GM18868 (cell line): ENCODE measurements at regions not wholly inside any gene's neighbourhood (a gene's known extent, or its start where the extent isn't known, plus 50 kb on each side); places are given as distances from the start of the nearest gene placed in this dataset.

Experiments used
- ATAC-seq: cut with Tn5 transposase; IDR thresholded peaks from one replicate; pipeline ENCODE4 v1.9.1; 2021; ENCODE audit warnings: mild to moderate bottlenecking, moderate library complexity; ENCODE audit not compliant: unreplicated experiment

- ATAC-seq = no peak
Observed at GRCh38 chrX:21056622-21057021, 317.6 kb upstream of the CNKSR2 start.

DNA sequence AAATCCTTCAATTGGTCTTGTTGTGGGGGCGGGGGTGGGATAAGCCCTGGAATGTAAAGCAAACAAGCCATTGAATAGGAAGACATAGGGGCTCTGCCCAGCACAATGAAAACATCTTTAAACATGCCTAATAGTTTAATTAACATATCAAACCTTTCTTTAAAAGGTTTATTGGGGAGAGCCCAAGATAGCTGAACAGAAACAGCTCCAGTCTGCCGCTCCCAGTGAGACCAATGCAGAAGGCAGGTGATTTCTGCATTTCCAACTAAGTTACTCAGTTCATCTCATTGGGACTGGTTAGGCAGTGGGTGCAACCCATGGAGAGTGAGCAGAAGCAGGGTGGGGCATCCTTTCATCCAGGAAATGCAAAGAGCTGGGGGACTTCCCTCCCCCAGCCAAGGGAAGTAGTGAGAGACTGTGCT is 327.2 kb upstream of the CNKSR2 start:
- ATAC-seq = no peak

DNA sequence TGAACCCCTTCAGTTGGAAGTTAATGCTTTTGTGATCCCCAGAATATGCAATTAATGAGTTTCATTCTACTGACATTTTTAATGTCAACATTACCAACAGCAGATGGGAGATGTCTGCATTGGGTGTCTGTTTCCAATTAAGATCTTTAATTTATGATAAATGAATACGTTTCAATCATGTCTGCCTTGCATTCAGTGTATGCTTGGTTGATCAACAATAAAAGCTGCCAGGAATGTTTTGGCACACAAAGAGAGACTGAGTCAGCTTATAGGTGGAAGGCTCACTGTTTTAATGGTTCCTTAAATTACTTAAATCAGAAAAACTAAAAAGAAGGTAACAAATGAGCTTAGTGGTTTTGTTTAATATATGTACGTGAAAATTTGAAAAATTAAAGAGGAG is 359.9 kb upstream of the CNKSR2 start:
- ATAC-seq = no peak

DNA sequence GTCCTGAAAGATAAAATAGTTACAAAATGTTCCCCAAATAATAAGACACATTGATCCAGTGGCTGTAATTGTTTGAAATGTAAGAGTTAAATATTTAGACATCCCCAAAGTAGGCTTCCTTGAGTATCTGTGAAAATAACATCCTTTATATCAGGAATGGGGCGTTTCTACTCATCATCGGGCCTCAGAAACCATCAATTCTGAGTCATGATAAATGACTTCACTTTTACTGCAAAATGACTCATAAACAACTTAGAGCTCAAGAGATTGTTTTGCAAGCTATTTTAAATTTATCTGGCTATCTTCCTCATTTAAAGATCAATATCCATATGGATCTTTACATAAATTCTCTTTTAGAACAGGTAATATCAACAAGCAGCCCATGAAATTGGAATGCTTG is 369.4 kb upstream of the CNKSR2 start:
- ATAC-seq = no peak

- ATAC-seq = no peak
Observed at GRCh38 chrX:20995829-20996228, 378.4 kb upstream of the CNKSR2 start.

GRCh38 chrX:20989361-20989760 is 384.9 kb upstream of the CNKSR2 start:
- ATAC-seq = no peak

GRCh38 chrX:20988804-20989203 is 385.4 kb upstream of the CNKSR2 start:
- ATAC-seq = no peak

- no peak for ATAC-seq
Observed at GRCh38 chrX:20988118-20988517, 386.1 kb upstream of the CNKSR2 start.

DNA sequence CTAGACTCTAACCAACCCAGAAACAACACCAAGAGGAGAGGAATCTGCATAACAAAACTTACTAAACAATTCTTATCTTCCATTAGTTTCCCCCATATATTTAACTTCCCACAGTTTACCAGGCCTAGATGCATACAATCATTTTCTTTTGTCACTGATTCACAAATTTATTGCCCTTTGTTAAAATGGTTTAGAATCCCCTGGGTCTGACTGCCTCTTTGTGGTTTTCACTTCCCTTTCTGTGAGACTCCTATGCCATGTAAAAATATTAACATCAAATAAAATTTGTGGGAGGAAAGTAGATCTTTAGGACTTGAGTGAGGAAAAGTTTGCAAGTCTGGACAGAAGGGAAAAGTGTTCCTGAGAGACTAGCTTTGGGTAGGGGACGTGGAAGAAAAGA is 393.8 kb upstream of the CNKSR2 start:
- ATAC-seq = no peak

- ATAC-seq = no peak
Observed at GRCh38 chrX:20974326-20974725, 399.9 kb upstream of the CNKSR2 start.

DNA sequence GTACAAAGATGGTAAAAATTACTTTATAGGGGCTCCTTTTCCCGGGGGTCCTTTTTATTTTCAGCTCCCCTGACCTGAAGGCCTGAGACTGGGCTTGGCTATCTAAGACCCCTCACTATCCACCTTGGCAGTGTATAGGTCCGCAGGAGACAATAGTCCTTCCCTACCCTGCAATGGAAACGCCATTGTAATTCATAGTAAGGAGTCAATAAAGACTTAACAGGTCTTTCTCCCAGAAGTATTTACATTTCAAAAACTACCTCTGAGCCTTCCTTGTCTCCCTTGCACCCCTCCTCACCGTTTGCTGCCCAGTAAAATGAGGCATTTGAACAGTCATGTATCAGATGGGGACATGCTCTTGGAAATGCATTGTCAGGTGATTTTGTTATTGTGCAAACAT is 401.2 kb upstream of the CNKSR2 start:
- ATAC-seq = no peak

DNA sequence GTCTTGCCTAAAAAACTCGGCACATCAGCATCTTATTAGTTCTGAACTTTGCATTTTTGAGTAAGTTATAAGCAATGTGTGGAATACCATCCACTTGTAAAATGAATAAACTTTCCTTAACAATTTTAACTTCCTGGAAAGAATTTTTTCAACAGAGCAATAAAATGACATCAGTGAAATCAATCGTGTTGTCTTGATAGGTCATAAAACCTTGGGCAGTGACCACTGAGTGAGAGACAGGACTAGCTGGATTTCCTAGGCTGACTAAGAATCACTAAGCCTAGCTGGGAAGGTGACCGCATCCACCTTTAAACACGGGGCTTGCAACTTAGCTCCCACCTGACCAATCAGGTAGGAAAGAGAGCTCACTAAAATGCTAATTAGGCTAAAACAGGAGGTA is 403.0 kb upstream of the CNKSR2 start:
- no peak for ATAC-seq

- no peak for ATAC-seq
Observed at GRCh38 chrX:20969565-20969964, 404.7 kb upstream of the CNKSR2 start.

DNA sequence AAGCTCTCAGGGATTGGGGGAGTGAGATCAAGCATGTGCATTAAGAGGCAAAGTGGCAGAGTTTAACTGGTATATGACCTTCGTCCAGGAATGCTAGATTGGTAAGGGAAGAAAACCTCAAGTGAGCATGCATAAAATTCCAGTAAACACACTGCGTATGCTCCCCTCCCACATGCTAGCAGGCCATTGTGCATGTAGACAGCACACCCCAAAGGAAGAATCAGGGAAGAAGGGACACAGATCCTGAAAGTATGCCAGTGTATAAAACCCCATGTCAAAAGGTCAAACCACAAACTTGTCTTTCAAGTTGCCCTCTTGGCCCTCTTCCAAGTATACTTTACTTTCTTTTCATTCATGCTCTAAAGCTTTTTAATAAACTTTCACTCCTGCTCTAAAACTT is 405.2 kb upstream of the CNKSR2 start:
- ATAC-seq = no peak

- no peak for ATAC-seq
Observed at GRCh38 chrX:20967725-20968124, 406.5 kb upstream of the CNKSR2 start.

- ATAC-seq = no peak
Observed at GRCh38 chrX:20965270-20966044, 408.8 kb upstream of the CNKSR2 start.

DNA sequence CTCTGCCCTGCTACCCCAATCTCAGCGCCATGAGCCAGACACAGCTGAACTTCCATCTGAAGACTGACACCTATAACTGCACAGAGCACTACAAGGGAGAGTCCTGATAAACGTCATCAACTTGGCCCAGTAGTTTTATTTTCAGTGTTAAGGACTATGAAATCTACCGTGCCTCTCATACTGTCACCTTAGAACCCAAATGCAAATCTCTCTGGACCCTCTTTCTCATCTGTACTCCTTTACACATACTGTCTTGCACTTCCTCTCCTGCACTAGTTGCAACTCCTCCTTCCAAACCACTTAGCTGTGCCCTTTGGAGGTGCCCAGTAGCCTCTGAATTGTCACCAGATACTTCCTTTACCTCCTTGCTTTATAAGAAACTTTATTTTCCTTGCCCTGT is 420.2 kb upstream of the CNKSR2 start:
- ATAC-seq = no peak

DNA sequence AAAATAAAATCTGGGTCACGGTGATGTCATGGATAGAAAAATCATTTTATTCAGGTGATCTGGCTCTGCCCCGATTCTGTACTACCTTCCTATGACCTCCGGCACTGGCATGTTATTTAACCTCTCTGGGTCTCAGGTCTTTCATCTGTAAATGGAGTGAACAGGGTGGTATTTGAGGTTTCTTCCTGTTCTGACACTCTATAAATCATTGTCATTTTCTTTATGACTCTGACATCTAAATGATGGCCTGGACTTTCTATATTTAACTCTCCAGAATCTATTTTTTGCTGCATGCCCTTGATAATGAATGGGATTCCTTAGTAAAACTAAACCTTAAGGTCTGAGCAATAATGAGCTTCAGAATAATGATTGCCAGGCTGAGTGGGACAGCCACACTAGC is 422.0 kb upstream of the CNKSR2 start:
- no peak for ATAC-seq

DNA sequence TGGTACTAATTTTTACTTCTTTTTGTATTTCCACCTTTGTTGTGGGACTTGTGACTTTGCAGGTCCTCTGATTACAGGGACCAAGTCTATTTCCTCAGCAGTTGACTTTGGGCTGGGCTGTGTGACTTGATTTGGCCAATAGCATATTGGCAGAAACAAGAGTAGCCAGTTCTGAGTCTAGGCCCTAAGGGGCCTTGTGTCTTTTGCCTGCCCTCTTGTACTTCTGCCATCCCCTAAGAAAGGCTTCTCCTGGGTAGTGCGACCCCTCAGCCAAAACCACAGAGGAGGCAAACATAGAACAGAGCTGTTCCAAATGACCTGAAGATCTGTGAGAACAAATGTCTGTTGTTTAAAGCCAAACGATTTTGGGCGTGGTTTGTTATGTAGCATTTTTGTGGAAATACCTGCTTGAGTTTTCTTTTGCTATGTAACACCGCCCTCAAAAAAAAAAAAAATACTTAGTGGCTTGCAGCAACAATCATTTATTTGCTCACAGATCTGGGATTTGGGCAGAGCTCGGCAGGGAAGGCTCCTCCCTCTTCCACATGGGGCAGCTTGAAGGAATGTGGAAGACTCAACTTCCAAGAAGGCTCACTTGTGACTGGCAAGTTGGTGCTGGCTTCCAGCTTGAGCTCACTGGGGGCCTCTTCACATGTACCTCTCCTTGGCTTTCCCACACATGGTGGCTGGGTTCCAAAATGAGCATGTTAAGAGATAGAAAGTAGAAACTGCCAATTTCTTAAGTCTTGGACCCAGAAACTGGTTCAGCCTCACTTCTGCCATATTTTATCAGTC is 423.0 kb upstream of the CNKSR2 start:
- ATAC-seq = no peak

GRCh38 chrX:20947411-20947912 is 426.8 kb upstream of the CNKSR2 start:
- no peak for ATAC-seq

GRCh38 chrX:20913760-20914159 is 460.5 kb upstream of the CNKSR2 start:
- ATAC-seq = no peak

DNA sequence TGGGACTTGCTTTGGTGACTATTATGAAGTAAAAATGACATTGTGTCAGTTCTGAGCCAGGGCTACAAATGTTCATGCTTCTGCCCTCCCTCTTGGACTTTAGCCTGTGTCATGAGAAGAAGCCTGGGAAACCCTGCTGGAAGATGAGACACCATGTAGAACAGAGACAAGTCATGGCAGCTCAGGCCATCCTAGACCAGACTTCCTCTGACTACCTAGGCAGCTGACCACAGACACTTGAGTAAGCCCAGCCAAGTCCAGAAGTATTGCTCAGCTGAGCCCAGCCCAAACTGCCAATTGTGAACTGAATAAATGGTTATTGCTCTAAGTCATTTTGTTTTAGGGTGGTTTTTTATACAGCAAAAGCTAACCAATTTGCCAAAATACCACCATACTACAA is 467.6 kb upstream of the CNKSR2 start:
- ATAC-seq = no peak
